ENCODE measurements at regions not wholly inside any gene's neighbourhood (a gene's known extent, or its start where the extent isn't known, plus 50 kb on each side); places are given as distances from the start of the nearest gene placed in this dataset.

GRCh38 chr1:116835161-116835560 is 74.6 kb upstream of the PTGFRN start:
- no peak for FAIRE-seq
- no peak for DNase-seq (ENCODE audit: insufficient read length, low spot score)
- no peak for TF ChIP-seq CTCF (IDR thresholded peaks at IDR 0.05; ENCODE audit: insufficient read depth, missing control alignments)

- TF ChIP-seq CTCF (IDR thresholded peaks at IDR 0.05; ENCODE audit: insufficient read depth, missing control alignments), result no peak
- FAIRE-seq, result no peak
- no peak for DNase-seq (ENCODE audit: insufficient read length, low spot score)
Measured at GRCh38 chr1:116836099-116836498, 73.6 kb upstream of the PTGFRN start.

- DNase-seq (ENCODE audit: insufficient read length, low spot score) (no peak), FAIRE-seq (no peak)
- TF ChIP-seq CTCF (IDR thresholded peaks at IDR 0.05; ENCODE audit: insufficient read depth, missing control alignments), result no peak
Measured at GRCh38 chr1:116841569-116842344, 68.0 kb upstream of the PTGFRN start.

GRCh38 chr1:116842654-116843053 is 67.1 kb upstream of the PTGFRN start:
- DNase-seq (ENCODE audit: insufficient read length, low spot score) (no peak), FAIRE-seq (no peak)
- TF ChIP-seq CTCF (IDR thresholded peaks at IDR 0.05; ENCODE audit: insufficient read depth, missing control alignments), result no peak

GRCh38 chr1:116844775-116845174 is 64.9 kb upstream of the PTGFRN start:
- no peak for TF ChIP-seq CTCF (IDR thresholded peaks at IDR 0.05; ENCODE audit: insufficient read depth, missing control alignments)
- FAIRE-seq (no peak), DNase-seq (ENCODE audit: insufficient read length, low spot score) (no peak)

- TF ChIP-seq CTCF (IDR thresholded peaks at IDR 0.05; ENCODE audit: insufficient read depth, missing control alignments), result no peak
- DNase-seq (ENCODE audit: insufficient read length, low spot score), result no peak
- FAIRE-seq, result no peak
Measured at GRCh38 chr1:116847190-116847589, 62.5 kb upstream of the PTGFRN start.

- DNase-seq (ENCODE audit: insufficient read length, low spot score) (no peak), FAIRE-seq (no peak)
- TF ChIP-seq CTCF (IDR thresholded peaks at IDR 0.05; ENCODE audit: insufficient read depth, missing control alignments), result no peak
Measured at GRCh38 chr1:116847688-116848531, 61.8 kb upstream of the PTGFRN start.

Measured in D721Med (cell line).